ENCODE measurements at regions not wholly inside any gene's neighbourhood (a gene's known extent, or its start where the extent isn't known, plus 50 kb on each side); places are given as distances from the start of the nearest gene placed in this dataset.

GRCh38 chr3:17913359-17913758 is 170.9 kb upstream of the TBC1D5 start:
- TF ChIP-seq REST (IDR thresholded peaks at IDR 0.05; ENCODE audit: low read depth) (no peak), TEAD4 (IDR thresholded peaks at IDR 0.05) (no peak), EP300 (IDR thresholded peaks at IDR 0.05; ENCODE audit: borderline replicate concordance) (no peak), YY1 (IDR thresholded peaks at IDR 0.05; ENCODE audit: low read depth) (no peak), RAD21 (IDR thresholded peaks at IDR 0.05; ENCODE audit: low read depth) (no peak), NFIC (IDR thresholded peaks at IDR 0.05) (no peak), ZBTB7A (IDR thresholded peaks at IDR 0.05; ENCODE audit: low read depth) (no peak)

Measured in Ishikawa (cell line).